Small intestine (tissue), 7 donors: ENCODE measurements at regions not wholly inside any gene's neighbourhood (a gene's known extent, or its start where the extent isn't known, plus 50 kb on each side); places are given as distances from the start of the nearest gene placed in this dataset.

ENCODE experiments used
- DNase-seq, 2 donors: peaks; one replicate each; pipeline versions ENCODE4 v3.0.0 to v3.0.0-alpha.2; 2013
- FAIRE-seq: peaks from 2 replicates; lab custom pipeline; 2012; peaks lifted over from hg19 to GRCh38; lab: Jason Lieb, UNC
- H3K27ac ChIP-seq, 3 donors: one replicate each; pipeline ENCODE4 v1.5.1; 2013; ENCODE audit warnings: low read length in 2 of 3, mild to moderate bottlenecking in 2 of 3, control low read depth in 1 of 3, inconsistent platforms in 1 of 3, low read depth in 1 of 3, moderate library complexity in 1 of 3
- H3K27me3 ChIP-seq, 3 donors: one replicate each; pipeline ENCODE4 v1.6.1; 2013; ENCODE audit warnings: low read length in 3 of 3, inconsistent platforms in 1 of 3; ENCODE audit not compliant: control insufficient read depth in 3 of 3, insufficient read depth in 3 of 3
- H3K36me3 ChIP-seq, 3 donors: one replicate each; pipeline ENCODE4 v1.6.1; 2013; ENCODE audit warnings: low read length in 3 of 3, inconsistent platforms in 1 of 3, low read depth in 1 of 3, mild to moderate bottlenecking in 1 of 3, moderate library complexity in 1 of 3; ENCODE audit not compliant: control insufficient read depth in 3 of 3, insufficient read depth in 2 of 3
- H3K4me1 ChIP-seq, 3 donors: one replicate each; pipeline ENCODE4 v1.6.1; 2013; ENCODE audit warnings: low read length in 2 of 3, inconsistent platforms in 1 of 3, low read depth in 1 of 3, mild to moderate bottlenecking in 1 of 3, moderate library complexity in 1 of 3; ENCODE audit not compliant: control insufficient read depth in 3 of 3, insufficient read depth in 2 of 3
- H3K4me3 ChIP-seq, 3 donors: one replicate each; pipeline ENCODE4 v1.5.1; 2013; ENCODE audit warnings: low read length in 3 of 3, control low read depth in 1 of 3, inconsistent platforms in 1 of 3, low read depth in 1 of 3, mild to moderate bottlenecking in 1 of 3, moderate library complexity in 1 of 3
- H3K9me3 ChIP-seq, 2 donors: one replicate each; pipeline ENCODE4 v1.6.1; 2013; ENCODE audit warnings: low read depth in 1 of 2, low read length in 1 of 2; ENCODE audit not compliant: control insufficient read depth in 2 of 2, insufficient read depth in 1 of 2
- WGBS, 3 donors: extraction: QIAGEN DNeasy Blood & Tissue Kit; methylation state at CpG; one replicate each; pipeline ENCODE4 v1.1.7; 2013; 5-methylcytosine and 5-hydroxymethylcytosine counted together
- donor health status: healthy with polysubstance abuse.
- donor health status: control.
- donor health status: control.
- donor health status: Bipolar disorder and iron deficiency.
- donor health status: healthy.

DNA sequence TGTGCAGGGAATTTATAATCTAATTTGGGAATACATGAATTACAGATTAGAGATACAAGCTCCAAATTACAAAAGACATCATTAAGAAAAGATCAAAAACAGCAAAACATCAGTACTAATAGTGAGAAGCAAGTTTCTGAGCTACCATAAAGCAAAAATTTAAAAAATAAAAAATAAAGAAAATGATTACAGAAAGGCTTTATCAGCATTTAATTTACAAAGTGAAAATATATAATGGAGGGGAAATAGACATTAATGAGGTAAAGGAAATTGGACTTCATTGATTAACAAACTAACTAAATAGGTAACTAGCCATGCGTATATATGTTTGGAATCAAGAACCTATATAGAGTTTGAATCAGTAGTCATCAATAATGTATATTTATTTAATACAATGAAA lies 712.9 kb upstream of the DDX18 start:
- Histone ChIP-seq H3K36me3 (no peaks in the 10 kb centered on the region), H3K4me1 (no peaks in the 10 kb centered on the region), H3K27ac (no peak overlapping the region), H3K27me3 (no peaks in the 10 kb centered on the region), H3K4me3 (no peak overlapping the region), H3K9me3 (no peaks in the 10 kb centered on the region)
- 81 to 95% (median 95%) methylated on average over 1 of the region's 1 CpG for WGBS, 3 donors
- no peak for FAIRE-seq
- no peak for DNase-seq

GRCh38 chr2:117108741-117109267 lies 705.7 kb upstream of the DDX18 start:
- 87 to 89% (median 88%) methylated on average over 9 of the region's 9 CpGs for WGBS, 3 donors

GRCh38 chr2:117118994-117119393 lies 695.5 kb upstream of the DDX18 start:
- DNase-seq, result no peak
- FAIRE-seq, result peak; percentile 5
- H3K4me3 ChIP-seq, result no peak overlapping the region
- no peaks in the 10 kb centered on the region for H3K27me3 ChIP-seq
- no peaks in the 10 kb centered on the region for H3K36me3 ChIP-seq
- 46 to 54% (median 54%) methylated on average over 1 of the region's 1 CpG for WGBS, 3 donors
- no peaks in the 10 kb centered on the region for H3K9me3 ChIP-seq
- H3K4me1 ChIP-seq, result no peaks in the 10 kb centered on the region
- no peak overlapping the region for H3K27ac ChIP-seq

More at GRCh38 chr2:117108741-117109267, 705.7 kb upstream of the DDX18 start:
- FAIRE-seq (no peak), DNase-seq (no peak)
- peaks cover 0 to 22% of the 10 kb centered on the region in 2 donors for H3K9me3 ChIP-seq
- H3K4me1 ChIP-seq, result no peaks in the 10 kb centered on the region
- H3K27ac ChIP-seq, result no peak overlapping the region
- H3K36me3 ChIP-seq, result no peaks in the 10 kb centered on the region
- H3K27me3 ChIP-seq, result no peaks in the 10 kb centered on the region
- H3K4me3 ChIP-seq, result no peak overlapping the region

DNA sequence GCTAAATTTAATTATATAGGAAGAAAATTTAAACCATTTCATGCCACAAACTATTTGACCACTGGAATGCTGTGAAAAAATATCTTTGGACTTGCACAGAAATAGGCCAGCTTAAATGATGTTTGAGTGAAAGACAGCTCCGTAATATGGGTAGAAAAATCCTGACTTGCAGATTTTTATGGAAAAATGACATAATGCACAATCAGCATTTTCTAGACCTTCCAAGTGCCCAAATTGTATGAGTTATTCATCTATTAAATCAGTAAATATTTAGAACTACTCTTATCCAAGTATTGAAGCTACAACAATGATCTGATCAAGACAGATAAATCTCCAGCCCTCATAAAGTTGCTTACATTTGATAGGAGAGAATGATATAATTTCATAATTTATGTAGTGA lies 691.1 kb upstream of the DDX18 start:
- 90 to 92% (median 90%) methylated on average over 1 of the region's 1 CpG for WGBS, 3 donors
- FAIRE-seq (no peak), DNase-seq (no peak)

DNA sequence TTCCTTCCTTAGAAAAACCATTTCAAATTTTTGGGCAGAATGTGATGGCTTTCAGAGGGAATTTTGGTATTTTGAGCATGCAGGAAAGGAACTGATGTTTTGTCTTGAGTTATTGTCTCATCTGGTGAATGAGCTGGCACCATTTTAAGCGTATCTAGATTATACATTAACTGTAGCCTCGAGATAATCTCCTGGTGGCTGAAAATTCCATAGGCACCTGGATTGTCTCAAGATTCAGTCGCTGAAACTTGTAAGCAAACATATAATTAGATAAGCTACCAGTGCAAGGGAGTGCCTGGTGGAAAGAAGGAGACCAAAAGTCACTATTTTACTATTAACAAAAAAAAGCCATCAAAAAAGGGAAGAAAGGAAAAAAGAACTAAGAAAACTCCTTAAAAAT lies 687.8 kb upstream of the DDX18 start:
- Histone ChIP-seq H3K4me1 (peaks cover 0 to 10% (median 0%) of the 10 kb centered on the region in 3 donors), H3K4me3 (no peak overlapping the region), H3K36me3 (no peaks in the 10 kb centered on the region), H3K9me3 (peaks cover 0 to 12% of the 10 kb centered on the region in 2 donors), H3K27ac (no peak overlapping the region), H3K27me3 (no peaks in the 10 kb centered on the region)
- whole genome bisulfite sequencing, 3 donors, result 7 to 37% (median 14%) methylated on average over 3 of the region's 3 CpGs
- FAIRE-seq, result no peak
- peak; percentile 21 to 52 for DNase-seq

More for the DNA sequence above, 691.1 kb upstream of the DDX18 start:
- Histone ChIP-seq H3K4me3 (no peak overlapping the region), H3K36me3 (no peaks in the 10 kb centered on the region), H3K27ac (no peak overlapping the region), H3K9me3 (peaks cover 0 to 3% of the 10 kb centered on the region in 2 donors), H3K27me3 (no peaks in the 10 kb centered on the region), H3K4me1 (peaks cover 0 to 4% (median 0%) of the 10 kb centered on the region in 3 donors)

GRCh38 chr2:117127680-117128079 lies 686.8 kb upstream of the DDX18 start:
- peak in 1 of 2 donors; percentile 24 for DNase-seq
- no peak overlapping the region for H3K27ac ChIP-seq
- FAIRE-seq, result no peak
- H3K36me3 ChIP-seq, result no peaks in the 10 kb centered on the region
- no peaks in the 10 kb centered on the region for H3K27me3 ChIP-seq
- no peak overlapping the region for H3K4me3 ChIP-seq
- peaks cover 0 to 17% of the 10 kb centered on the region in 2 donors for H3K9me3 ChIP-seq
- peaks cover 0 to 10% (median 0%) of the 10 kb centered on the region in 3 donors for H3K4me1 ChIP-seq

DNA sequence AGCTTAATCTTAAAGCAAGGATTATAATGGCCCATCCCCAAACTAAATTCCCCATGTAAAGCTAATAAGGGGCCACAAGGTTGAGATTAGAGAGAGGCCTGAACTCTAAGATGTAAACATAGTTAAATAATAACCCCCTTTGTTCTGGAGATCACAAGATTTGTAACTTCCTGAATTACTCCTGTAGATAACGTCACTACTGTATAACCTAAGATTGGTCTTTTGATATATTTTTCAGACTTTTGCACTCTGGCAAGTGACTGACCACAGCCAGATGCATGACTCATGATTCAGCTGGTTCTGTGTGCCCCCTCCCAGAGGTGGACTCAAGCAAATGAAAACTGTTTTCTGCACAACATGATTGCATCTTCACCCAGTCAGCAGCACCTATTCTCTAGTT lies 686.0 kb upstream of the DDX18 start:
- Histone ChIP-seq H3K27me3 (no peaks in the 10 kb centered on the region), H3K36me3 (no peaks in the 10 kb centered on the region), H3K4me3 (no peak overlapping the region), H3K9me3 (peaks cover 0 to 24% of the 10 kb centered on the region in 2 donors), H3K27ac (no peak overlapping the region), H3K4me1 (peaks cover 0 to 10% (median 0%) of the 10 kb centered on the region in 3 donors)
- peak; percentile 48 to 54 for DNase-seq
- no peak for FAIRE-seq
- WGBS, 3 donors, result 4 to 12% (median 4%) methylated on average over 1 of the region's 1 CpG

- Histone ChIP-seq H3K27ac (no peak overlapping the region), H3K9me3 (peaks cover 0 to 16% of the 10 kb centered on the region in 2 donors), H3K27me3 (no peaks in the 10 kb centered on the region), H3K4me3 (no peak overlapping the region), H3K36me3 (no peaks in the 10 kb centered on the region), H3K4me1 (no peaks in the 10 kb centered on the region)
- no peak for DNase-seq
- 67 to 95% (median 92%) methylated on average over 1 to 2 of the region's 2 CpGs for WGBS, 3 donors
- no peak for FAIRE-seq
Observed at GRCh38 chr2:117137371-117137770, 677.1 kb upstream of the DDX18 start.
